CD4-positive, alpha-beta T cell treated with Interleukin-4 for 4 hours (primary cell): ENCODE measurements at regions not wholly inside any gene's neighbourhood (a gene's known extent, or its start where the extent isn't known, plus 50 kb on each side); places are given as distances from the start of the nearest gene placed in this dataset.

ENCODE experiments used
- DNase-seq: peaks from one replicate; pipeline ENCODE4 v3.0.0-alpha.2; 2020

DNA sequence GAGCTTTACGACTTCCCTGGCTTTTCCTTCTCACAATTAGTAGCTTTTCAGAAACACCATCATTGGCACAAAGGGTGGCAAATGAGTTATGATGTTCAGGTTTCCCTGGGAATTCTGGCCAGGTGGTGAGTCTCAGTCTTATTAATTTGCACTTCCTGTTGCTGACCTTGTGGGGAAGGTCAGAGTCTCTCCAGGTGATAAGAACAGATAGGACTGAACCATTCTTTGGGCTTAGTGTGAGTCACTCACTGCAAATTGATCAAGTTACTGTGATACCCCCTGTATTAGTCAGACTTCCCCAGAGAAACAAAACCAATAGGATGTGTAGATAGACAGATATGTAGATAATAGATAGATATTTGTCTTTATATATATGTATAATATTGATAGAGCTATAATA lies 53.8 kb upstream of the RANBP3L start:
- DNase-seq: no peak

DNA sequence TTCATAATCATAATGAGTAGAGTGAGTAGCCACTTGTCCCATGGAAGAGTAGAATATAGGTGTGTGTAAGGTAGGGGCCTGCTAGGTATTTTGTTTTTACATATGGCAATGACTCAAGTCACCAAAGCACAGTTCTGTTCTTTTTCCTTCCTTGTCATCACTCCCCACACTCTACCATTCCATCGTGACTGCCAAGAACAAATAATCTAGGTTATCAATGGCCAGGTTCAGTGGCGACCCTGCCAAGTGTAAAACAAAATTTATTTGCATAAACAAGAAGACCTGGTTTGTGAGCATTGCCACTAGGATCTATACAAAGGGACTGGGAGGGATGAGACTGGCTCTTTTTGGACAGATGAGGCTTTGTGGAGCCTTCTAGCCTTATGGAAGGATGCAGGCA lies 55.2 kb upstream of the RANBP3L start:
- DNase-seq: no peak

DNA sequence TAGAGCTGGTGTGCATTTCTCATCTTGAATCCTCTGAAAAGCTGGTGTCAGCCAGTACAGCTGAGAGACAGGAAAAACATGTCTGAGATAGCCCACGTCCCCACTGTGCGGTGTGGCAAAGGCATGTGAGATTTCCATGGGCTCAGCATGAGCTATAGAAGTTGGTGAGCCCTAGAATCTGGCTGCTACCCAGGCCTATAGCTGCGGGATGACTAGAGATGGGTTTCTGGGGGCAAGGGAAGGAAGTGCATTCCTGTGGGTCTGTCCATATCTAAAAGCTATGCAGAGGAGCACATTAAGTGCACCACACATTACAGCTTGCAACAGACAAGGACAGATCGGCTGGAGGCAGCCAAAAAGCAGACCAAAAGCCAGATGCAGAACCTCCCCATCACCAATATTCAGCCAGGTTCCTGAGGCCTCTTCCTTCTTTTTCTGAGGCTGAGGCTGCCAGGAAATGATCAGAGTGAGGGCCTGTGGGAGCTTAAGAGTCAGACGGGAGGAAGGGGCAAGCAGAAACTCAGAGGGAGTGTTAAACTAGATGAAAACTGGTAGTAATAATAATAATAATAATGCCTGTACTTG lies 55.8 kb upstream of the RANBP3L start:
- no peak for DNase-seq

DNA sequence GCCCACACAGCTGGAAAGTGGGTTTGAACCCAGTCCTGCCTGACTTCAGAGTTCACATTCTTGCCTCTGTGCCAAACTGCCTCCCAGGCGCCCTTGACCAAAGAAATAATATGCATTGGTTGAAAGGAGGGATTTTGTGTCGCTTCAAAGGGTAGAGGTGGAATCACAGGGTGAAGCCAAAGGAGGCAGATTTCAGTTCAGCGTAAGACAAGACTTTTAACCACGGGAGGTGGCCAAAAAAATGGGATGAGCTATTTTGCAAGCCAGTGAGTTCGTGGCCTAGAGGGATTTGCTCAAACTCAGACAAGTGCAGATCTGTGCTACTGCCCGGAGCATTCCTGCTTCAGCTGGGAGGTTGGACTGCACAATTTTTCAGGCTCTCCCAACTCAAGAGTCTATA lies 57.6 kb upstream of the RANBP3L start:
- no peak for DNase-seq

DNA sequence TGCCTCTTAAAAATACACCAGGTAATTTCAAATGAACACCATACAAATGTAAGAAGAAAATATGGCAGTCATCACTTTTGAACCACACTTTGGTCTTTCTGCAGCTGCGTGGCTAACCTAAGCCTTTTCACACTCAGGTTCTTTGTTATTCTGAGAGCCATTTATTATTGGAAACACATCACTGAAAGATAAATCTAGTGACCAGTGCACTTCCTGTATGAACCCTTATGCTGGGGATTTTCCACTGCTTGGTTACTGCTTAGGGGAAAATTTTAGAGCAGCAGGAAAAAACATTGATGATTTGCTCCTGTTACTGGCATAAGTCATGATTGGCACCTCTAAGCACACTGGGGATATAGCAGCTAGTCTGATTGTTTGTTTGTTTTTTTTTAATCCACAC lies 58.6 kb upstream of the RANBP3L start:
- DNase-seq: no peak

DNA sequence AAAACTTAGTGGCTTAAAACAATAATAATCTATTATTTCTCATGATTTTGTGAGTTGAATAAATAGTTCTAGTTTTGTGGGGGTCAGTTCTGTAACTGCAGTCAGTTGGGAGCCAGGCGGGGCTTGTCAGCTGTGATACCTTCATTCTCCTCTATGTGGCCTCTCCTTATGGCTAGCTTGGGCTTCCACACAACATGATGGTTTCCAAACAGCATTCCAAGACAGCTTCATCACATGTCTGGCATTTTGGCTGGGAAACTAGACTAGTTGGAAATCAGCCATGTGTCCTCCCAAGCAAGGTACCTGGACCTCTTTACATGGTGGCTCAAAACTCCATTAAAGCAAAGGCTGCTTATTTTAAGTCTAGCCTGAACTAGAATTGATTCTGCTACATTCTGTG lies 61.4 kb upstream of the RANBP3L start:
- DNase-seq: no peak

DNA sequence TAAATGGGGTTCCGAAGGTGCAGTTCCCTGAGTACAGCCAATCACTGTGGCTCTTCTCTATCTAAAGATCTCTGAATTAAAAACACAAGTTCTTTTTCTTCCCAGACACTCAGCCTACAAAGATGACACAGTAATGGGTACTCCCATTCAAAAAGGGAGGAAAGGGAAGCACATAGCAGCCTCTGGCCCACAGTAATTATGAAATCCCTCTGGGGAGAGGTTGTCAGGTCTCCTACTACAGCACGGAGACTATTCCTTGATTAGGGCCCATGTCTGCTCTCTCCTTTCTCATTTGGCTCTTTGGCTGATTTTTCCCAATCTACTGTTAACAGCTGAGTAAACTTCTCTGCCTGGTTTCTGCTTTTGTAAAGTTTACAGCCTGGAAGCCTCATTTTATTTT lies 62.0 kb upstream of the RANBP3L start:
- no peak for DNase-seq

DNA sequence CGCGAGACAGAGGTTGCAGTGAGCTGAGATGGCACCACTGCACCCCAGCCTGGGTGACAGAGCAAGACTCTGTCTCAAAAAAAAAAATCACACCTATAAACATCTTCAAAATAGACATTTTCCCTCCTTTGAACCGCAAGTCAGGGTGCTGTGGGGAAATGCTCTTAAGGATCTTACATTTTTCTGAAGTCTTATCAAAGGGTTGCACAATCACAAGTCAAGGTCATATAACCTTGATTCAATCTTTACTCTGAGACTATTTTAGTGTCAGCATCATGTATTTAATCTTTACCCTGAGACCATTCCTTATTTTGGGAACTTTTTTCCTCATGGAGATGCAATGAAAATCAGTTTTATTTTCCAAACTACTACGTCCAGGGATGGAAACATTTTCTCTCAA lies 62.8 kb upstream of the RANBP3L start:
- no peak for DNase-seq

DNA sequence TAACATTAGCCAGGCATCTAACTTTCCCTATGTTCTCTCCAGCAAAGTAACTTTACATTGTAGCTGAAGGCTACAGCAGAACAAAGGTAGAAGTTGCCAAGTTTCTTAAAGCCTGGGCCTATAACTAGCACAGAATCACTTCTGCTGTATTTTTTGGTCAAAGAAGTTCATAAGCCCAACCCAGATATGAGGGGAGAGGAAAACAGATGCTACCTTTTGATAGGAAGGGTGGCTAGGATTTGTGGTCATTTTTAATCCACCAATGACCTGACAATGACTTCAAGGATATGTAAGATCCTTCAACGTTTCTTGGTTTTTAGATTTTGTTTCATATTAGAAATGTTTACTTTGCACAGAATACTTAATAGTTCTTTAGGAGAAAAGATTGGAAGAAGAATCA lies 64.2 kb upstream of the RANBP3L start:
- DNase-seq: no peak

DNA sequence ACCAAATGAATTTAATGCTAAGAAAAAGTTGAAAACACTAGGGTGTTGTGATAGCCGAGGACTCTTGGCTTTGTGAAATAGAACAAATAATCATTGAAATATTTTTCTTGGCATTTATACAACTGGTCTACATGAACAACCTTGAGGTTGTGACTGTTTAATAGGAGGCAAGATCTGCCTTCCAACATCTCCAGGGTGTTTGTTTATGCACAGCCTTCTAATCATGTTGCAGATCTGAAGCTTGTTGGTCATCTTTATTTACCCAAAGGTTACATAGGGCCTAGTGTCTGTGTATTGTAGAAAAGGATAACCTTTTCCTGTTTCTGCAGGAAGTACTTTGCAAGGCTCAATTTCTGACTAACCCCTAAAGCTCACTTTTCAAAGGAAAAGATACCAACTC lies 65.2 kb upstream of the RANBP3L start:
- no peak for DNase-seq

DNA sequence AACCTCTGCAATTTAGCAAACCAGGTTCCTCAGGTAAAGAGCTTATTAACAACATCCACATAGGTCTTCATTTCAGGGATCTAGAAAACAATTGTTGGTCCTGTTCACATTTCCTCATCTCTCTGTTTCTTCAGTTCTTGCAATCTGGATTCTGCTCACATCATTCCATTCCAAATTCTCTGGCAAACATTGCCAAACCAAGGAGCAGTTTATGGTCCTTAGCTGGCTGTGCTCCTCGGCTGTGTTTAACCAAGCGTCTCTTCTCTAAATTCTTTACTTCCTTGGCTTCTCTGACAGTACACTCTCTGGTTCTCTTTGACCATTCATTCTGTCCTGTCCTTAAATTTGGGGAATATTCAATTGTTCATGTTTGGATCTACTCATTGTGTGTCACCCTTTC lies 65.8 kb upstream of the RANBP3L start:
- DNase-seq: no peak

DNA sequence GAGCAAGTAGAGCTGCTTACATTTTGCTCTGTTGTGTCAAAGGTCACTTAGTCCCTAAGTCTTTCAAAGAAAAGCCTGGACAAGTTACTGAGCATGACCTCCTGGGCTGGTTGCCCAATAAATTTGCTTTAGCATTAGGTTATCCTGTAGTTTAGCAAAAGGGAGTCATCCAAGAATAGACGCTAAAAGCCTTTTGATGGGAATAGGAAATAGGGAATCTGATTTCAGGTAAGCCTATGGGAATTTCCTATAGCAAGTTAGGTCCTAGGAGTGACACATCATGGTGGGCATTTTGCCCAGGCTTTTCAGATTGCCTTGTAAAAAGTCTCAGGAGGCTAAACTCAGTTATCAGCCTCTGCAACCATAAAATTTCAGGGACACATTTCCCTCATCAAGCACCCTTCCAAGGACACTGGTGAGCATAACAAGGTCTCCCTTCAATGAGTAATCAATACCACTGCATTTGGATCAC lies 67.6 kb upstream of the RANBP3L start:
- no peak for DNase-seq

DNA sequence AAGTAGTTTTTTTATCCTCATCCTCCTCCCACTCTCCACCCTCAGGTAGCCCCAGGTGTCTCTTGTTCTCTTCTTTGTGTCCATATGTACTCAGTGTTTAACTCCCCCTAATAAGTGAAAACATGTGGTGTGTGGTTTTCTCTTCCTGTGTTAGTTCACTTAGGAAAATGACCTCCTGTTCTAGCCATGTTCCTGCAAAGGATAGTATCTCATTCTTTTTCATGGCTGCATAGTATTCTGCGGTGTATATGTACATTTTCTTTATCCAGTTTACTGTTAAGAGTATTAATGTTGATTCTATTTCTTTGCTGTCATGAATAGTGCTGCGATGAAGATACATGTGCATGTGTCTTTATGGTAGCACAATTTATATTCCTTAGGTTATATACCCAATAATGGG lies 68.4 kb upstream of the RANBP3L start:
- no peak for DNase-seq

DNA sequence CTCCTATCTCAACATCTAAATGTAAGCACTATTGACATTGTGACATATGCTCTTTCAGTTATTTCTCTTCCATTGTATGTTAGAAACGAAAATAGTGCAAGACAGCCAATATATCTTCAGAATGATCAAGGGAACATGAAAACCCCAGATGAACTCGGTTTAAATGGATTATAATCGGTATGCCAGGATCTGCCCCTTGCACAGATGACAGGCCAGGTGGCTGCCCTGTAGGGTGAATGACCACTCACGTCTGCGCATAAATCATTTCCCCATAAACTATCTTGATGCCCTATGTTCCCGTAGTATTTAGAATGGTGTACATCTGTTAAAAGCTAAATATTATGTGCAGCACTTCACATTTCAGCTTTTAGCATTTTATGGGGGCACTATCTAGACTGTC lies 69.7 kb upstream of the RANBP3L start:
- DNase-seq: no peak

DNA sequence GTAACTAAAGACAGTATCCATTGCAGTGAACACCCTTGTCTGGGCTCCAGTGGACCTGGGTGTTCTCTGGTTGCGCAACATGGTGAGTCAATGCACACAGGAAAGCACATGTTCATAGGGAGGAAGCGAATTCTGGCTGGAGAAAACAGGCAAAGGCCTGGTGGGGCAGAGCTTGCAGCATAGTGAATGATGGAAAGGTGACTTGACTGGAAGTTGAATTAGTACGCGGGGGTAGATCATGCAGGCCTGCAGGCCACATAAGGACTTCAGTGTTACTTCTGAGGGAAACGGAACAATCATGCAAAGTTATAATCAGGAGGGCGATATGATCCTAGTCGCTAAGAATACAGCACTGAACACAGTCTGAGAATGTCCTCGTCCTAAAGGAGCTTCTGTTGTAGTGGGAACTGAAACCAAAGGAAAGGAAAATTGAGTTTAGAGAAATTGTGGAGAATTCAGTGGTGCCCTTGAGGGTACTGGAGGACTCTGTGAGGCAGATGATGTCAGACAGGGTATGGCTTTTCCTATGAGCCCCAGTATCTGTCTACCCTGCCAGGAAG lies 71.9 kb upstream of the RANBP3L start:
- peak; percentile 8 for DNase-seq

DNA sequence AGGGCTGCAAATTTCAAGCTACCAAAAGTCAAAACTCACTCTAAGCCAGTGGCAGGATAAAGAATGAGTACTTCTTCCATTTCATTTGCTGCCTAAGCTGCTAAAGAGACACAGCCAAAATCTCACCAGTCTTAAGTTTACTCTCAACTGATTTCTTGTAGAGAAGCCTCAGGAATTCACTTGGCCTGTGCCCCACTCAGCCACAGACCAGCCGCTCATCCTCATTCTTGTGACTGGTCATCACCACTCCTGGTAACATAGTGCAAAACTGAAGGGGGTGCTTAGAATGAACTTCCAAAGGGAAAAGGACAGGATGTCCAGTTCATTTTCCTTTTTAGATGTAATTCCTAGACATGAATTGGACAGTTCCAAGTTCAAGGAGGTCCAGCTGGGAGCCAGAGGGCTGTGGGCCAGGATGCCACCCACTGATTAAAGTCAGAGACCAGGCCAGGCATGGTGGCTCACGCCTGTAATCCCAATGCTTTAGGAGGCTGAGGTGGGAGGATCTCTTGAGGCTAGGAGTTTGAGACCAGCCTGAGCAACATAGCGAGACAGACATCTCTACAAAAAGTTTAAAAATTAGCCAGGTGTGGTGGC lies 72.7 kb upstream of the RANBP3L start:
- no peak for DNase-seq

DNA sequence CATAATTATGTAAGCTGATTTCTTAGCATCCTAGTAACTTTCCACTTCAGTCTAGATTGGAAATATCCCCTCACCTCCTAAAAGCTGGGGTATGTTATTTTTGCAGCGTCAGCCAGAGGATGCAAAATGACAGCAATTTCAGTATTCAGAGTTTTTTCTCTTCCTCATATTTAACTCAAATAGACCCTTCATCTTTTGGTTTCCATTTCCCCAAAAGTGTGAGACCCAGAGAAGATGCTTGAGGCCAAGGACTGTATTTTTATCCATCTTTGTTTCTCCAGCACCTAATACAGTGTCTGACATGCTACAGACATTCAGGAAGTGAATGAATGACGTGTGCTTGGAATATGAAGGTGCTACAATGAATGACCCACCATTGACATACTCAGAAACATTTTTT lies 75.5 kb upstream of the RANBP3L start:
- no peak for DNase-seq

DNA sequence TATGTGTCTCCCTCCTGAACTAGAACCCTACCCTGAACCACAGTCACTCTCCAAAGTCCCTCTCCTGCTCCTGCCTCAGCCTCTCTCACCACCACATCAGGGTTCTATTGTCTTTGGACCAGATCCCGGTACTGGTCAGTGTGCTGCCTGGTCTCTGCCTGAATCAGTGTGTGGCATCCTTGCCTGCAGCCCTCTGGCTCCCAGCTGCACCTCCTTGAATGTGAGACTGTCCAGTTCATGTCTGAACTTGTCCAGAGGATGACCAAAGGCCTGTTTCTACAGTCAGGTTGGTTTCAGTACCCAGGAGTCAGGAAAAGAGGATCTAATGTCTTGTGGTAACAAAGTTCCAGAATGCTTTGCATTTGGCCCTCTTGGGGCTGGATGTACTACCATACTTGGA lies 76.8 kb upstream of the RANBP3L start:
- no peak for DNase-seq

DNA sequence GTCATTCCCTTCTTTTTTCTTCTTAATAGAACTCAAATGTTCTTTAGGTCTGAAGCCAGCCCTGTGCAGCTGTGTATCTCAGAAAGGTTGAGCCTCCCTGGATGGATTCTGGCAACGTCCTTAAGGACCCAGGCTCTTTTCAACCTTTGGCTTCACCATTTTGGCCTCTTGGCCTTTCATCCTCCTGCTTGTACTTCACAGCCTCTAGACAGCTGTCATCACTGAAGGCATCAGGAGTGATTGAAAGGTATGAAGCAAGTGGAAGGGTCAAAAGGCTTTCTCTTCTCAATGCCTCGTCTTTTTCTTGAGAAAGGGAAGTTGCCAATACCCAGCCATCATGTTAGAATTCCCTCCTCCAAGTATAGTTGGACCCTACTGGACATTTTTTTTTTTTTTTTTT lies 81.2 kb upstream of the RANBP3L start:
- no peak for DNase-seq

DNA sequence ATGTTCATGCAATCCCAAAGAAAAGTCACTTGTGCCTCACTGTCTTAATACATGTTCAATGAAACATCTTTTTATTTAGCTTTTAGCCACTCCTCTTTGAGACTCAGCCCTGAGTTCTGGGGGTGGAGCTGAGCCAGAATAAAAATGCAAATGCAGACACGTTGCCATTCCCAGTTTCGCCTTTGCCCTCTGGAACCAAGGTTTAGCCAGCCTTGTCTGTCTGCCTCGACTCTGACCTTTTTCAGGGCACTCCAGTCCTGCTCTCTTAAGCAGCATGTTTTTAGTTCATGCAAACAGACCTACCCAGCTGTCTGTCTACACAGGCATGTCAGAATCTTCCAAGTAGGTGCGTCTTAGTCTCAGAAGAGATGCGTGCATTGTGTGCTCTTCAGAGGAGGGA lies 82.2 kb upstream of the RANBP3L start:
- no peak for DNase-seq

DNA sequence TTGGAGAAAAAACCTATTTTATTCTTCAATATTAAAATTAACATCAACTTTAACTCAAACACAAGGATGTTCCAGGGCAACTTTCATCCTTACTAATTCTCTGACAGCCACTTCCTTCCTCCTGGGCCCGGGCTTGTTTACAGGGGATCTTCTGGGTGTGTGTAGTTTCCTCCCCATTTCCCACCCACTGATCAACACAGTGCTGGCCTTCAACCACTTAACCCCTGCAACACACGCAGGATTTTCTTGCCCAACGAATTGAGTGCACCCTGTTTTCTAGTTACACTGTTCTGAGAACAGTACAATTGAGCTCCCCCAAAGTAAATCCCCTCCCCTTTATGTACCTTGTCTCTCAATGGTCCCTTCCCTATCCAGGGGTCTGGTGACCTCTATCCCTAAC lies 83.1 kb upstream of the RANBP3L start:
- no peak for DNase-seq

DNA sequence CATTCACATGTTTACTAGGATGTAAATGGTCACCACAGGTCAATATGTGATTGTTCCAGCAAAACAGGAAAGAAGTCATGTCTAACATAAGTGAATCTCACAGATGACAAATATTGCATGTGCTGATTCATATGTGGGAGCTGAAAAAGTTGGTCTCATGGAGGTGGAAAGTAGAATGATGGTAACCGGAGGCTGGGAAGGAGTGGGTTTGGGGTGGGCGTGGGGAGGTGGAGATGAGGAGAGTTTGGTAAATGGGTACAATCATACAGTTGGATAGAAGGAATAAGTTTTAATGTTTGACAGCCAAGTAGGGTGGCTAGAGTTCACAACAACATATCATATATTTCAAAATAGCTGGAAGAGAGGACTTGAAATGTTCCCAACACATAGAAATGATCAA lies 83.8 kb upstream of the RANBP3L start:
- no peak for DNase-seq

DNA sequence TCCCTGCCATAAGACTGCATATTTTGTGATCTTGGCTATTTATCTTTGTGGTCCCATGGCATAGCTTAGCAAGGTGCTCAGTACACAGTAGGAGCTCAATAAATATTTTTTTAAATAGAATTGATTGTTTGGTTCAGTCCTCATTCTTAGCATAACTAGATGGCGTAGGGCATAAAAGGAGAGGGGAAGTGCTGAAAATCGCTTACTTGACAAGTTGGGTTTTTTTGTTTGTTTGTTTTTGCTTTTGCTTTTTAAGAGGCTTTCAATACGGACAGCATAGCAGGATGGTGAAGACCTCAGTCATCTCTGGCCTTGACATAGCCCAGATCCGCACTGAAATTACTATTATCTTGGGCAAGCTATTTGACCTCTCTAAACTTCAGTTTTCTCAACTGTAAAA lies 86.6 kb upstream of the RANBP3L start:
- no peak for DNase-seq

DNA sequence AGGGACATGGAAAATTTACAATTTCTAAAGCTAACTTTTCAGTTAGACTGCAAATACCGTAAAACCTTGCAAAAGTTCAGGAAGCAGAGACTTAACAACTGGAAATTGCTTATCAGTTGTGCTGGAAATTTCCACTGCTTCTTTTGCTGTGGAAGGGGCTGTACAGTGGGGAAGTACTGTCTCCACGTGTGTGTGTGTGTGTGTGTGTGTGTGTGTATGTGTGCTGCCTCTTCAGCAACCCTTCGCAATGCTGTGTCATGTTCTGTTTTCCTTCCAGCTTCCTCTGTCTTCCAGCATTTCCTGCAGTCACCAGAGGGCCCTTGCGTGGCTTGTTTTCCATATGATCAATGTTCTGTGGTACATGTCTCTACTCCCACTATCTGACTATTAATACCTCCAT lies 87.5 kb upstream of the RANBP3L start:
- no peak for DNase-seq

DNA sequence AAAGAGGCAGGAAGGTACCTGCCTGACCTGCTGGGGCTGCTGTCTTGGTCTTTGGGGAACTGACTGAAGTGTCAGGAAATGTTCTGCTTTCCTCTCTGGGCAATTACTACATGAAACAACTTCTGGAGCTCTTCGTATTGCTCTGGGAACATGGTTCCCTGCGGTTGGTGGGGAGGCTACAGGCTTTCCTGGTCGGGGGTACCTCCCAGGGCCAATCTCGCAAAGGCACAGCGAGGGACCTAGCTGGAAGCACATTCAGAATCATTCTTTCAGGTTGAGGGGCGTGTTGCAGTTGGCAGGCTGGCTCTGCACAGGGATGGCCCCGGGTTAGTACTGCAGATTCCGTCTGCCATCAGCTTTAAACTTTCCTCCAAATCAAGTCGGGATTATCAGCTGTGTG lies 88.9 kb upstream of the RANBP3L start:
- no peak for DNase-seq
